ENCODE measurements at regions not wholly inside any gene's neighbourhood (a gene's known extent, or its start where the extent isn't known, plus 50 kb on each side); places are given as distances from the start of the nearest gene placed in this dataset.

- no peak for DNase-seq (ENCODE audit: low read depth in 4 of 4, low spot score in 2 of 4)
Measured at GRCh38 chr21:25062061-25062460, 545.2 kb downstream of the MRPL39 start.

GRCh38 chr21:25054689-25055088 is 552.6 kb downstream of the MRPL39 start:
- DNase-seq (ENCODE audit: low read depth in 4 of 4, low spot score in 2 of 4): no peak

- DNase-seq (ENCODE audit: low read depth in 4 of 4, low spot score in 2 of 4): peak in 2 of 4 donors; percentile 6 to 28
Measured at GRCh38 chr21:25039461-25040380, 567.6 kb downstream of the MRPL39 start.

GRCh38 chr21:25036775-25037174 is 570.5 kb downstream of the MRPL39 start:
- DNase-seq (ENCODE audit: low read depth in 4 of 4, low spot score in 2 of 4): no peak

GRCh38 chr21:25031750-25032149 is 575.5 kb downstream of the MRPL39 start:
- DNase-seq (ENCODE audit: low read depth in 4 of 4, low spot score in 2 of 4): no peak

GRCh38 chr21:25029580-25029979 is 577.7 kb downstream of the MRPL39 start:
- DNase-seq (ENCODE audit: low read depth in 4 of 4, low spot score in 2 of 4): no peak

GRCh38 chr21:25025596-25025995 is 581.7 kb downstream of the MRPL39 start:
- DNase-seq (ENCODE audit: low read depth in 4 of 4, low spot score in 2 of 4): no peak

GRCh38 chr21:25024639-25025038 is 582.6 kb downstream of the MRPL39 start:
- no peak for DNase-seq (ENCODE audit: low read depth in 4 of 4, low spot score in 2 of 4)

GRCh38 chr21:25005388-25005787 is 601.9 kb downstream of the MRPL39 start:
- DNase-seq (ENCODE audit: low read depth in 4 of 4, low spot score in 2 of 4): no peak

GRCh38 chr21:25002676-25003075 is 604.6 kb downstream of the MRPL39 start:
- no peak for DNase-seq (ENCODE audit: low read depth in 4 of 4, low spot score in 2 of 4)

GRCh38 chr21:24995216-24995615 is 612.1 kb downstream of the MRPL39 start:
- no peak for DNase-seq (ENCODE audit: low read depth in 4 of 4, low spot score in 2 of 4)

GRCh38 chr21:24994717-24995116 is 612.6 kb downstream of the MRPL39 start:
- no peak for DNase-seq (ENCODE audit: low read depth in 4 of 4, low spot score in 2 of 4)

- no peak for DNase-seq (ENCODE audit: low read depth in 4 of 4, low spot score in 2 of 4)
Measured at GRCh38 chr21:24989516-24989915, 617.8 kb downstream of the MRPL39 start.

GRCh38 chr21:24988941-24989340 is 618.3 kb downstream of the MRPL39 start:
- DNase-seq (ENCODE audit: low read depth in 4 of 4, low spot score in 2 of 4): no peak

- no peak for DNase-seq (ENCODE audit: low read depth in 4 of 4, low spot score in 2 of 4)
Measured at GRCh38 chr21:24976238-24976637, 631.0 kb downstream of the MRPL39 start.

- no peak for DNase-seq (ENCODE audit: low read depth in 4 of 4, low spot score in 2 of 4)
Measured at GRCh38 chr21:24969068-24969467, 638.2 kb downstream of the MRPL39 start.

GRCh38 chr21:24955275-24955961 is 651.9 kb downstream of the MRPL39 start:
- DNase-seq (ENCODE audit: low read depth in 4 of 4, low spot score in 2 of 4): no peak

GRCh38 chr21:24948186-24948585 is 659.1 kb downstream of the MRPL39 start:
- DNase-seq (ENCODE audit: low read depth in 4 of 4, low spot score in 2 of 4): no peak

GRCh38 chr21:24945910-24946309 is 661.4 kb downstream of the MRPL39 start:
- no peak for DNase-seq (ENCODE audit: low read depth in 4 of 4, low spot score in 2 of 4)

- no peak for DNase-seq (ENCODE audit: low read depth in 4 of 4, low spot score in 2 of 4)
Measured at GRCh38 chr21:24941316-24942185, 665.7 kb downstream of the MRPL39 start.

- DNase-seq (ENCODE audit: low read depth in 4 of 4, low spot score in 2 of 4): no peak
Measured at GRCh38 chr21:24939291-24939690, 668.0 kb downstream of the MRPL39 start.
